RKO (cell line): ENCODE measurements at regions not wholly inside any gene's neighbourhood (a gene's known extent, or its start where the extent isn't known, plus 50 kb on each side); places are given as distances from the start of the nearest gene placed in this dataset.
A peak's percentile ranks its signal among the peaks of the same experiment; 100 is the strongest.

Experiments
- DNase-seq: peaks from one replicate; pipeline ENCODE4 v3.0.0-alpha.2; 2016; ENCODE audit warnings: low spot score

DNA sequence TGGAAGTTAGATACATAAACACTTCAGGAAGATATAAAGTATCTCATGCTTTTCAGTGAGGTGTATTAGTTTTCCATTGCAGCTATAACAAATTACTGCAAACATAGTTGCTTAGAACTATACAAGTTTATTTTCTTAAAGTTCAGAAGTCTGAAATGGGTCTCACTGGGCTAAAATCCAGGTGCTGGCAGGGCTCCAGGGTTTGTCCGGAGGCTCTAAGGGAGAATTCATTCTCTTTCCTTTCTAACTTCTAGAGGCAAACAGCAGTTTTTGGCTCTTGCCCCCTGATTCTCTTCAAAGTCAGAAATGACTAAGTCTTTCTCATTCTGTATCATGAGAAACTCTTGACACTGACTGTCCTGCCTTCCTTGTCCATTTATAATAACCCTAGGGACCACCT lies 138.8 kb downstream of the AASDHPPT start:
- no peak for DNase-seq

- no peak for DNase-seq
Measured at GRCh38 chr11:106217456-106217855, 140.0 kb downstream of the AASDHPPT start.

DNA sequence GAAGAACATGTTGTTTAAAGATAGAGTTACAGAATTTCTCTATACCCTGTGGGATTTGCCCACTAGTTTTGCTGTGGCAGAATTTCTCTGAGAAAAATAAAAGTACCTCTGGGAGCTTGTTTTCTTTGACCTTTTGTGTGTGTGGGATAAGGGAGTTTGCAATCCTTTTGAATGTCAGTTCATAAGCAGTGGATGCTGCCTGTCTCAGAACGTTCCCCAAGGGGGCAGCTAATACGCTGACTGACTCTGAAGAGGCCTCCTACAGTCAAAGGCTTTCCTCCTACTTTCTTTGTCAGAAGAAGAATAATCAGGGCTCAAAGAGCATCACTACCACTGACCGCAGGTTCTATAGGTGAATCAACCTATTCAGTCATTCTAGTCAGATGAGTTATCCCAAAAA lies 140.6 kb downstream of the AASDHPPT start:
- no peak for DNase-seq

GRCh38 chr11:106222626-106223025 lies 145.2 kb downstream of the AASDHPPT start:
- DNase-seq = no peak

DNA sequence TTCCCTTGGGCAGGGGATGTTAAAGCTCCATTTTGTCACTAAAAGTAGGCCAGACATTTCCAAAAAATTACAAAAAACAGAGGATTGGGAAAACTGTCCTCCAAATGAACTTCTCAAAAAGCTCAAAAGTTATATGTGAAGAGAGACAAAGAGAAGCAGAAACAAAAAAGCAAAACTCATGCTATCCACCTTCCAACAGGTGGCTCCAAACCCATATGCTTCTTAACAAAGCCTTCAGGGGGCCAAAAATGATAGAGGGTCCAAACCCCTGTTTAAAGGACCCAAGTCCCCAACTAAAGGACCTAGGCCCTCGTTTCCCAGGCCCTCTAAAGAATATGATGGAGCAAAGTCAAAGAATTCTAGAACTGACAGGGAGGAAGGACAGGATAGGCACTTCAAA lies 146.7 kb downstream of the AASDHPPT start:
- no peak for DNase-seq

- no peak for DNase-seq
Measured at GRCh38 chr11:106228996-106229395, 151.5 kb downstream of the AASDHPPT start.

- no peak for DNase-seq
Measured at GRCh38 chr11:106231591-106231990, 154.1 kb downstream of the AASDHPPT start.

DNA sequence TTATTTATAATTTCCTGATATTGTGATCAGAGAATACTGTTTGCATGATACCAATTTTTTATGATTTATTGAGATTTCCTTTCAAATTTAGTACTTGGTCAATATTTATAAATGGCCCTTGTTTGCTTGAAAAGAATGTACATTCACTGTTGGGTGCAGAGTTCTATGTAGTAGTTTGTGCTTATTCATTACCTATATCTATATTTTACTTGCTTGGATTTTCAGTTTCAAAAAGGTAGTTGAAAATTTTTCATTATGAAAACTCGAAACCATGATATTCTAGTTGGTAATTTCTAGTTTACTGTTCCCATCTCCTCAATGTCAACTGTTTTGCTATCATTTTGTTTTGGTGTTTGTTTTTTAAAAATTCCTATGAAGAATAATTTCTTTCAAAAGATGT lies 155.7 kb downstream of the AASDHPPT start:
- no peak for DNase-seq

GRCh38 chr11:106234794-106235193 lies 157.3 kb downstream of the AASDHPPT start:
- DNase-seq = no peak

GRCh38 chr11:106236295-106236694 lies 158.8 kb downstream of the AASDHPPT start:
- DNase-seq = no peak

DNA sequence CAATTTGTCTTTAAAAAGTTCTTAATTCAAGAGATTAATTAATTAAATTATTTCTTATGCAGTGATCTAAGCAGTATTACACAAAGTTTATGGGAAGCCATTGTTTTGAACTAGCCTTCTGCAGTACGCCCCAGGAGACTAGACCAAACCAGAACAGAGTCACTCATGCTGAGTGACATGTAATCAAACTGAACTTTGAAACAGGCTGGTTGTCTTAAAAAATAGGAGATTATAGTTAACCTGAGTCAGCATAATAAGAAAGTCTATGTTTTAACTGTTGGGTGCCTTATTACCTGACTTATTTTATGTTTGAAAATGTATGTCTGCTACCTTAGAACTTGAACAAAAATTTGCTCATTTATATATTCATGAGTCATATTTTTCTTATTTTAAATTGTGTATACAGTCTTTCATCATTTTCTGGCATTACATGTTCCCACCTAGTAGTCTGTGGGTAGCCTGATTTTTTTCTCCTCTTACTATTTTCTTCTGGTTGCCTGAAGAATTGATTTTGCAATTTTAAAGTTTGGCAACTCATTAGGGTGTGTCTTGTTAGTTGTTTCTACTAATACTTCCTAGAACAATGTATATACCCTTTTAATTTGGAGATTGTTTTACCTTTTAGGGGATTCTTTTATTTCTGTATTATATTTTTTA lies 161.4 kb downstream of the AASDHPPT start:
- no peak for DNase-seq

- DNase-seq = no peak
Measured at GRCh38 chr11:106241601-106242257, 164.3 kb downstream of the AASDHPPT start.

DNA sequence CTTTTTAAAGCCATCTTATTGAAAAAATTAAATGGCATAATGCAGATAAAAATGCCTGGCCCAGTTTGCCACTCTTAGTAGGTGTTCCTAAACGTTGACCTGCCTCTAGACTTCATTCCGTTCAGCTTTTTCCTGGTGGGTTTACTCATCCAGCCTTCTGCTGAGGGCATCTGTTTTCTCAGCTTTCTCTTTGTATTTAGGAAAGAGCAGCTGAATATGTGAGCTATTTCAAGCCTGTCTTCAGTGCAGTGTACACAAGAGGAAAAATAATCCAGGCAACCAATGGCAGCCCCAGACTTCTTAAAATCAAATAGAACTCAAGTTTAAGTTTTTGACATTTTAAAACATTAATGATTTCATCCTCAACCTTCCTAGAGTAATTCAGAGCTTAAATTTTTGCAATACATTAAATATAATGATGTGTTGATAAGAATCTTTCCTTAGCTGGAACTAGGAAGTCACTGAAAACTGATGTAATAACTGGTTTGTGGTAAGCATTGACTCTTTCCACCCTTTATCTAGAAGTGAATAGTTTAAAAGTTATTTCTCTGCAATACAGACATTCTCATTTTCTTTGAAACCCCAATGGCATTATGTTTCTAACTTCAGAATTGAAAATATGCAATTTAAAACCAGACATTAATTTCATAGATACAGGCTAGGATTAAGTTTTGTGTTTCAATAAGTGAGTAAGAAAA lies 165.4 kb downstream of the AASDHPPT start:
- DNase-seq = no peak

GRCh38 chr11:106246495-106246894 lies 169.0 kb downstream of the AASDHPPT start:
- DNase-seq = no peak

DNA sequence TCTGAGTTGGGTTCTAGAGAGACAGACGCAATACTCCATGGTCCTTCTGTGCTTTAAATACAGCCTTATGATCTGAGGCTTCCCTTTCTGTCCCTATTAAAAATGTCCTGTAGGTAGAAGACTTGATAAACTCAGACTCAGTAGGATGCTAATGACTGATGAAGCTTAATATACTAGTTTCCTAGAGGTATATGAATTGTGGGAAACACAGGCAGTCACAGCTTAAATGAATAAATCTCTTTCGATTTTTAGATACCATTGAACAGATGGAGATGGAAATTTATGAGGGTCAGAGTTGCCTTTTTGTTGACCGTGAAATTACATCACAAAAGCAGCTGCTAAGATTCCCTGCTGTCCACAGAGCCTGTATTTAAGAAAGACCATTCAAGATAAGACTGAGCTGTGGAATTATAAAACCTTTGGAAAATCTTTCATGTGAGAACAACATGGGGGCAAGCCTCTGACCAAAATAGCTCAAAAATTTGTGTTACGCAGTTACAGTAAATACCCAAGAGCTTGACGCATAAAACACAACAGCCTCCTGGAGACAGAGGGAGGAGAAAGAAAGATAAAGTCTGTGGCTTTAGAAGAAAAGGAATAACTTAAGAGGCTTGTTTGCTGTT lies 172.3 kb downstream of the AASDHPPT start:
- no peak for DNase-seq

GRCh38 chr11:106262852-106263251 lies 185.4 kb downstream of the AASDHPPT start:
- DNase-seq = no peak

- no peak for DNase-seq
Measured at GRCh38 chr11:106263527-106263926, 186.1 kb downstream of the AASDHPPT start.

DNA sequence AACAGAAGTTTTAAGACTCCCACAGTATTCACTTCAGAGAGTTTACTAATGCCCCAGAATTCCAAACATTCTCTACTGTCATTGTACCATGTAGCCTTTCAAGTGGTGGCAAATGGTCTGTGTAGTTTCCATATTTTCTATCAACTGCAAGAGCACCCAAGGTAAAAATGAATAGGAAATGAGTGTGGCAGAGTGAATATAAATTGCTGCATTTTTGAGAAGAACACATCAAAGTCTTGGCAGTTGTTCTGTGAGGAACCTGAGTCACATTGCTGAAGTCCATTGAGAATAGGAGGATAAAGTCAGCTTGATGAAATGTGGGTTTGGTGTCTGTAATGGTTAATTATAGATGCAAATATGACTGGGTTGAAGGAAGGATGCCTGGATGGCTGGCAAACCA lies 193.6 kb downstream of the AASDHPPT start:
- DNase-seq = no peak

GRCh38 chr11:106271686-106272085 lies 194.2 kb downstream of the AASDHPPT start:
- DNase-seq = no peak

GRCh38 chr11:106275151-106275550 lies 197.7 kb downstream of the AASDHPPT start:
- DNase-seq = no peak

DNA sequence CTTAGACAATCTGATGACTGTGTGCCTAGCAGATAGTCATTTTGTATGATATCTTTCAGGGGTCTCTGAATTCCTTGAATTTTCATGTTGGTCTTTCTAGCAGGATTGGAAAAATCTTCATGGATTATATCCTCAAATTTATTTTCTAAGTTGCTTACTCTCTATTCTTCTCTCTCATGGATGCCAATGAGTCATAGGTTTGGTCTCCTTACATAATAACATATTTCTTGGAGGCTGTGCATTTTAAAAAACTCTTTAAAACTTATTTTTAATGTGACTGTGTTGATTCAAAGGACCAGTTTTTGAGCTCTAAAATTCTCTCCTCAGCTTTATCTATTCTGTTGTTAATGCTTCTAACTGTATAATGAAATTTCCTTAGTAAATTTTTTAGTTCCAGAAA lies 198.7 kb downstream of the AASDHPPT start:
- DNase-seq = no peak

DNA sequence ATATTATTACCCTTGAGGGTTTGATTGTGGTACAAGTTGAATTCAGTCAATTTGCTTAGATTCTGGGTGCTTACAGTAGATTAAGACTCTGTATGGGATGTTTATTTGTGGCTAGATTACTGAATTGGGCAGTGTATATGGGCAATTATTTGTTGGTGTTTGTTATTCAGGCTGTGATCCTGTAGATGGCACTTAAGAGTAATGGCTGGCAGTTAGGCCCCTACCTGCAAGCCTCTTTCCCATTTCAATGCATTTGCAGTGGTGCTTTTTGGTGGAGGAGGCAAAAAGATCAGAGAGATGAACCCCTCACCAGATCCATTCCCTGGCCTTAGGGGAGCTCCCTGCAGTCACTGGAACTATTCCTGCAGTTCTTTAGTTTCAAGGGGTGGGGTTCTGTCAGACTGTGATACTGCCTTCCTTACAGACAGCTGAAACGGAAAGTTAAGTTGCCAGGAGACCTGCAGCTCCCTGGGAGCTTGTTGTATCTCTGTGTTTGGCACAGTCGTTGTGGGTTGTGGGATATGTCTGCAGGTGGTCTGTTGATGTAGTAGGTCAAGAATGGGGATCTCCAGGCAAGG lies 199.5 kb downstream of the AASDHPPT start:
- DNase-seq = peak; percentile 5

- no peak for DNase-seq
Measured at GRCh38 chr11:106277484-106277883, 200.0 kb downstream of the AASDHPPT start.
